Right lobe of liver (tissue), 4 donors: ENCODE measurements at regions not wholly inside any gene's neighbourhood (a gene's known extent, or its start where the extent isn't known, plus 50 kb on each side); places are given as distances from the start of the nearest gene placed in this dataset.

Experiments used
- POLR2A ChIP-seq: fragments of 450-650 bp; IDR thresholded peaks from one replicate; pipeline ENCODE4 v1.6.1; 2017; ENCODE audit warnings: antibody characterized with exemption, mild to moderate bottlenecking
- TF ChIP-seq, protein P1 (sequence below), 4 donors: fragments of 200-600 bp in 3 of 4; fragments of 450-650 bp in 1 of 4; IDR thresholded peaks; one replicate each; pipeline versions ENCODE4 v1.5.1 to v1.8.0; 2016 to 2022; ENCODE audit warnings: antibody characterized with exemption in 4 of 4, mild to moderate bottlenecking in 2 of 4
- donor health status: DM: no; HTN: no; CAD: no.
- donor health status: DM: no; HTN: no; CAD: no.
- donor health status: DM: no; HTN: yes; CAD: no.

DNA sequence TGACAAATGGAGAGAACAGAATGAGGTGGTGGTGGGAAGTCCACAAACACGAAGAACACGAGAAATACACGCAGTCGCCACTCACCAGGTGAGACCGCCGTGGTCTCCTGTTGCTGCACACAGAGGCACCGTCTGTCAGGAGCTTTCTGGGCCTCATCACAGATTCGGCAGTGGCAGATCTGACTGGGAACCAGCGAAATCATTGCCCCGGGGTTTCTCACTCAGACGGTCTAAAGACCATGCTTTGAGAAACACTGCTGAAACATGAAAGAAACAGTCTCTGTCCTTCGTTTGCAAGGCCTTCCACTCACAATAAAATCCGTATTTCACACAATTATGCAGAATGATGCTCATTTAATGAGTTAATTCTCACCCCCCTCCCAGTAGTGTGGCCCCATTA is 130.9 kb upstream of the AFDN start:
- TF ChIP-seq, protein P1, sequence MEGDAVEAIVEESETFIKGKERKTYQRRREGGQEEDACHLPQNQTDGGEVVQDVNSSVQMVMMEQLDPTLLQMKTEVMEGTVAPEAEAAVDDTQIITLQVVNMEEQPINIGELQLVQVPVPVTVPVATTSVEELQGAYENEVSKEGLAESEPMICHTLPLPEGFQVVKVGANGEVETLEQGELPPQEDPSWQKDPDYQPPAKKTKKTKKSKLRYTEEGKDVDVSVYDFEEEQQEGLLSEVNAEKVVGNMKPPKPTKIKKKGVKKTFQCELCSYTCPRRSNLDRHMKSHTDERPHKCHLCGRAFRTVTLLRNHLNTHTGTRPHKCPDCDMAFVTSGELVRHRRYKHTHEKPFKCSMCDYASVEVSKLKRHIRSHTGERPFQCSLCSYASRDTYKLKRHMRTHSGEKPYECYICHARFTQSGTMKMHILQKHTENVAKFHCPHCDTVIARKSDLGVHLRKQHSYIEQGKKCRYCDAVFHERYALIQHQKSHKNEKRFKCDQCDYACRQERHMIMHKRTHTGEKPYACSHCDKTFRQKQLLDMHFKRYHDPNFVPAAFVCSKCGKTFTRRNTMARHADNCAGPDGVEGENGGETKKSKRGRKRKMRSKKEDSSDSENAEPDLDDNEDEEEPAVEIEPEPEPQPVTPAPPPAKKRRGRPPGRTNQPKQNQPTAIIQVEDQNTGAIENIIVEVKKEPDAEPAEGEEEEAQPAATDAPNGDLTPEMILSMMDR (IDR thresholded peaks at IDR 0.05) = no peak
- no peak for TF ChIP-seq POLR2A
